ENCODE measurements at regions not wholly inside any gene's neighbourhood (a gene's known extent, or its start where the extent isn't known, plus 50 kb on each side); places are given as distances from the start of the nearest gene placed in this dataset.

GRCh38 chr9:16074963-16075362 is 522.1 kb downstream of the CCDC171 start:
- TF ChIP-seq CTCF (IDR thresholded peaks at IDR 0.05; ENCODE audit: borderline replicate concordance, extremely low read depth, low read length, poor library complexity, severe bottlenecking) (no peak), EZH2 (IDR thresholded peaks at IDR 0.05; ENCODE audit: borderline replicate concordance, low read depth, low read length, severe bottlenecking) (no peak)

Measured in DND-41 (cell line).